IPS-NIHi7 (cell line): ENCODE measurements at regions not wholly inside any gene's neighbourhood (a gene's known extent, or its start where the extent isn't known, plus 50 kb on each side); places are given as distances from the start of the nearest gene placed in this dataset.
"Not testable (repeated sequence)": the region's sequence is repeated elsewhere in the genome, so short reads cannot be mapped to it uniquely, and the experiment has no call there.

Source experiments
- DNase-seq: peaks from one replicate; pipeline ENCODE4 v3.0.0; 2012; ENCODE audit warnings: mixed read lengths; ENCODE audit errors: extremely low spot score

GRCh38 chr3:159266779-159267178 lies 464.9 kb downstream of the MFSD1 start:
- DNase-seq: peak; percentile 73

GRCh38 chr3:159271799-159272512 lies 470.1 kb downstream of the MFSD1 start:
- DNase-seq: no peak

- DNase-seq: no peak
Observed at GRCh38 chr3:159273070-159273469, 471.2 kb downstream of the MFSD1 start.

- DNase-seq: peak; percentile 53
Observed at GRCh38 chr3:159273608-159274007, 471.8 kb downstream of the MFSD1 start.

- no peak for DNase-seq
Observed at GRCh38 chr3:159275741-159276140, 473.9 kb downstream of the MFSD1 start.

DNA sequence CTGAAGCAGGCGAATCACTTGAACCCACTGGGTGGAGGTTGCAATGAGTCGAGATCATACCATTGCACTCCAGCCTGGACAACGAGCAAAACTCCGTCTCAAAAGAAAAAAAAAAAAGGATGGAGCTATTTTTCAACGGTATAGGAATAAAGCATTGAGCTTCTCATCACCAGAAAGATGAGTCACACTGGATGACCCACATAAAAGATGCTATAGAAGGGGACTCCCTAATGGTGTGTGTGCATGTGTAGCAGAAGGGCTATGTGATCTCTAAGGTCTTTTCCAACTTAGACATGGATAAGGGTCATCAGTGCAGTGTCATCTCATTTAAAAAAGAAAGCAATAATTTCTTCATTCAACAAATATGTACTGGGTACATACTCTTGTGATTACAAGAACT lies 476.0 kb downstream of the MFSD1 start:
- no peak for DNase-seq

GRCh38 chr3:159280386-159281191 lies 478.7 kb downstream of the MFSD1 start:
- DNase-seq: no peak

DNA sequence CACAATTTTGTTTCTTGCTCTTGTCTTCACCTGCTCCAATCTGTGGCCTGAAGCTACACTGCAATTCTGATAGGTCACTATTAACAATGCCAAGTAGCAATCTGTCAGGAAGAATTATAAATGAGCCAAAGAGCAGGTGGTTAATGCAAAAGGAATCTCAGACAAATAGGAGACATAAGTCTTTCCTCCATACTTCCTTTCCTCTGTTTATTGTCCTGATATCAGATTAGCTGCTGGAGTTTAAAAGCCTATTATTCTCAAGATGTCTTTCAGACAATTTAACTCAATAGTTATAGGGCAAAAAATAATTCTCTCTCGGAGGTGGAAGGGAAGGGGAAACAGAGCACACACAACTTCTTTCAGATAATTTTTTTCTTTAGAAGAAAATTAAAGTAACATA lies 491.6 kb downstream of the MFSD1 start:
- DNase-seq: no peak

- DNase-seq: no peak
Observed at GRCh38 chr3:159301961-159302360, 500.1 kb downstream of the MFSD1 start.

GRCh38 chr3:159305017-159305416 lies 503.2 kb downstream of the MFSD1 start:
- DNase-seq: no peak

DNA sequence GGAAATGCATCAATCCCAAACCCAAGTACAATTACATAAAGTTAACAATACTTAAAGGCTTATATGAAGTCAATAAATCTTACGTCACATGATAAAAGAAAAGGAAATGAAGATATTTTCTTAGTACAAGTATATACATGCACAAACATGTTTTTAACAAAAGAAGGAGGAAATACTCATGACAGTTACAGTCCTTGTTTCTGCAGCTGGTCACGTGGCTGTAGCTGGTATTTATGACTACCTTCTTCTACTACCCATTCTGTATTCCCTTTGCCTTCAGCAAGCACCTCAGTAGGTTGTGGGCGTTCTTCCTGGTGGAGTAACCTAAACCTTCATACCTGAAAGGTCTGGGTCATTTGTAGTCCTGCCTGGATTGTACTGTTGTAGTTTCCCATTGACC lies 514.9 kb downstream of the MFSD1 start:
- not testable (repeated sequence) for DNase-seq

DNA sequence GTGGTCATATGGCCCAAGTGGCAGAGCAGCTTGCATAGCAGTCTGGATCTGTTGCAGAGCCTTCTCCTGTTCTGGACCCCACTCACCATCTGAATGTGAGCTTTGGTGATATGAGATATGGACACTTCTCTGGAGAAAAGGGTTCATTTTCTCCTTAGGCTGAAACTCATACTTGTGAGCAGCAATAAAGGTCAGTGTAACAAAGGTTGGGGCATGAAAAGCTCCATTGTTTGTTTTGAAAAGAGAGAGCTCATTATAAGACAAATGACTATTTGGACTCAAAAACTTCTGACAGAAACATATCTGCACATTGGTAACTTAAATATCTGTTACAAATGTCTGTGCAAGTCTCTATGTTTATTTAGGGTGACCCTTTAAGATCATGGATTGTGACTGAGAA lies 517.3 kb downstream of the MFSD1 start:
- DNase-seq: no peak

- DNase-seq: peak; percentile 90
Observed at GRCh38 chr3:159322322-159322939, 520.6 kb downstream of the MFSD1 start.

GRCh38 chr3:159323848-159324247 lies 522.0 kb downstream of the MFSD1 start:
- DNase-seq: no peak

GRCh38 chr3:159326998-159327397 lies 525.1 kb downstream of the MFSD1 start:
- no peak for DNase-seq

DNA sequence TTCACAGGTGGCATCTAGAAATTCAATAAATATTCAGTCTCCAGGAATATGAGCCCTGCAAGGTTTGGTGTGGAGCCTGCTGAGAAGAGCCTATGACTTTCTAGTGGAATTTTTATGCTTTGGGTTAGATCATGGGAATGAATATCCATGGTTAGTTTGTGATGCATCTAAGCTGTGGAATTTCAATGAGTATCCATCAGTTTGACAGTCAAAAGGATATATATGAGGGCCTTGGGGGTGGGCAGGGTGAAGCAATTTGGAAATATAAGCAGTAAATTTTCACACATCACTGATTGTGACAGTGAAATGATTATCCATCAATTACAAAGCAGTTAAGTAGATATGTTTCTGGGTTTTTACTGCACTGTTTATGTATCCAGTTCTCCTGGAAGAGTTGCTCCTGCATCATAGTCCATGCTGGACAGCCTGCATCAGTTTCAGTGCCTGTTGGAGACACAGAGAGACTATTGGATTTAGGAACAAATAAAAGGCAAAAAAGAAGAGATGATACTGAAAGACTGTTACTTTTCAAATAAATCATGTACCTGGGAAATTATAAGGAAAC lies 530.8 kb downstream of the MFSD1 start:
- no peak for DNase-seq

GRCh38 chr3:159339131-159339530 lies 537.3 kb downstream of the MFSD1 start:
- DNase-seq: no peak

GRCh38 chr3:159340877-159341500 lies 539.1 kb downstream of the MFSD1 start:
- no peak for DNase-seq

- no peak for DNase-seq
Observed at GRCh38 chr3:159346271-159346903, 544.5 kb downstream of the MFSD1 start.

DNA sequence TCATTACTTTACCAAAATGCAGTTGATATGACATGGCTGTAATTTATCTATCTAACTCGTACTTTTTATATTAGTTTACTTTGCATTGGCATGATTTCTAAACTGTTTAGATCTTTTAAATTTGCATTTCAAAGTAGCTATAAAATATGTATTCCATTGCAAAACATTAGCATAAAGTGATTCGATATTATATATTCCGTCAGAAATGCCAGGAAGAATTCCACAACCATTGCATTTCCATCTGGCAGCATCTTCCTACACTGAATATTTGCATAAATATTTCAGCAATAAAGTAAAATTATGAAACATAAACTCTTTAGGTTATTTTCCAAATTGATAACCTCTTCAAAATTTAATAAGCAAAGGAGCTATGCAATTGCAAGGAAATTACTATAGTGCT lies 546.6 kb downstream of the MFSD1 start:
- DNase-seq: no peak

- no peak for DNase-seq
Observed at GRCh38 chr3:159356606-159357005, 554.8 kb downstream of the MFSD1 start.

DNA sequence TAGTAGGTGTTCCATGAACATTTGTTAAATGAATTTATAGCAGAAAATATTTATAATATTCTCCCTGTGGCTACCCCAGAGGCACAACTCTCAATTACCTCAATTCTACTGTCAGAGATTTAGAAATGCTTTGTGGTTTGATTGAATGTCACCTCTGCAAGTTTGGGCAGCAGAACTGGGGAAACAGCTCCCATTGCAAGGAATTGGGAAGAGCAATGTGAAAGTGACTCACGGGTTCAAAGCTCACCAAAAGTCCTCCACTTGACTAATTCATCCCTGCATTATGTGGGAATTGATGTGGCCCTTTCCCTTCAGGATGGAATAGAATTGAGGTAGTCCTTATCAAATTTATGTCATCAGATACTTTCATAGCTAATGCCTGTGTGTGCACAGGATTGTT lies 562.7 kb downstream of the MFSD1 start:
- no peak for DNase-seq
